ENCODE measurements at regions not wholly inside any gene's neighbourhood (a gene's known extent, or its start where the extent isn't known, plus 50 kb on each side); places are given as distances from the start of the nearest gene placed in this dataset.

- Histone ChIP-seq H3K27ac (ENCODE audit: insufficient read depth, low read length, poor library complexity, severe bottlenecking) (no peak overlapping the region), H3K27me3 (replicated peaks; ENCODE audit: control insufficient read depth, insufficient read depth, low read length, poor library complexity, severe bottlenecking) (no peaks in the 10 kb centered on the region), H3K9me3 (ENCODE audit: control insufficient read depth, low read length) (no peaks in the 10 kb centered on the region), H3K36me3 (ENCODE audit: control insufficient read depth, insufficient read depth, low read length) (peaks cover 19% of the 10 kb centered on the region), H3K4me1 (ENCODE audit: control insufficient read depth, insufficient read depth, low read length, poor library complexity, severe bottlenecking) (peaks cover 6% of the 10 kb centered on the region), H3K4me3 (ENCODE audit: insufficient read depth, low read depth, low read length, poor library complexity, severe bottlenecking) (no peak overlapping the region)
- no peak for DNase-seq
These were observed 124.2 kb upstream of the SMURF2 start for GRCh38 chr17:64786337-64786736.

GRCh38 chr17:64785011-64785421 lies 122.9 kb upstream of the SMURF2 start:
- no peaks in the 10 kb centered on the region for H3K27me3 ChIP-seq (replicated peaks; ENCODE audit: control insufficient read depth, insufficient read depth, low read length, poor library complexity, severe bottlenecking)
- peaks cover 14% of the 10 kb centered on the region for H3K4me1 ChIP-seq (ENCODE audit: control insufficient read depth, insufficient read depth, low read length, poor library complexity, severe bottlenecking)
- no peak overlapping the region for H3K27ac ChIP-seq (ENCODE audit: insufficient read depth, low read length, poor library complexity, severe bottlenecking)
- H3K4me3 ChIP-seq (ENCODE audit: insufficient read depth, low read depth, low read length, poor library complexity, severe bottlenecking) = no peak overlapping the region
- H3K9me3 ChIP-seq (ENCODE audit: control insufficient read depth, low read length) = no peaks in the 10 kb centered on the region
- H3K36me3 ChIP-seq (ENCODE audit: control insufficient read depth, insufficient read depth, low read length) = peaks cover 19% of the 10 kb centered on the region
- DNase-seq = no peak

DNA sequence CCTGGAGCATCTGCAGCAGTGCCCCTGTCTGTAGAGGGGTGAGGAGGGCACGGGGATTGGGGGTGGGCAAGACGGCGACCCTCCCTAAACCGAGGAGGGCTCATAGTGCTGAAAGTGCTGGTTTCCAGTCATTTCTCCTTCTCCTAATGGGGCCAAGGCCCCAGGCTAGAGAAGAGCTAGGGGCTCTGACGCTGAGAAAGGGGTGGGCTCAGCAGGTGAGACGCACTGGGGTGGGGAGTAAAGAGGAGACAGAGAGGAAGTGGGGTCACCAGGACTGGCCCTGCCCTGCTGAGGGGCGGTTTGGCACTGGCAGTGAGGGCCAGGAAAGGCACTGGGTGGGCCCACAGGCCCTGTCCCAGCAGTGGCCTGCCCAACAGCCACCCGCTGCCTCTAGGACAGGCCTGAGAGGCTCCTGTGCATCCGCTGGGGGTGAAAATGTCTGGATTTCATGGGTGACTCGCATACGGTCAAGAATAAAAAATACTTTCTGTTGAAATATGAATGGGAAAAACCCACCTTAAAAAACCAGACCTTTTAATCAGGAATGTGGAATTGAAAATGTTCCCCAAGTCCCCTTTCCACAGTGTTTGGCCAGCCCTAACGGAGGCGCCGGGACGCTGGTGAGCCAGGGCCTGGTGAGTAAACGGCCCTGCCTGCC lies 122.4 kb upstream of the SMURF2 start:
- H3K27ac ChIP-seq (ENCODE audit: insufficient read depth, low read length, poor library complexity, severe bottlenecking) = no peak overlapping the region
- H3K9me3 ChIP-seq (ENCODE audit: control insufficient read depth, low read length) = no peaks in the 10 kb centered on the region
- no peak for DNase-seq
- H3K4me1 ChIP-seq (ENCODE audit: control insufficient read depth, insufficient read depth, low read length, poor library complexity, severe bottlenecking) = peaks cover 19% of the 10 kb centered on the region
- no peaks in the 10 kb centered on the region for H3K27me3 ChIP-seq (replicated peaks; ENCODE audit: control insufficient read depth, insufficient read depth, low read length, poor library complexity, severe bottlenecking)
- no peak overlapping the region for H3K4me3 ChIP-seq (ENCODE audit: insufficient read depth, low read depth, low read length, poor library complexity, severe bottlenecking)
- H3K36me3 ChIP-seq (ENCODE audit: control insufficient read depth, insufficient read depth, low read length) = peaks cover 19% of the 10 kb centered on the region

DNA sequence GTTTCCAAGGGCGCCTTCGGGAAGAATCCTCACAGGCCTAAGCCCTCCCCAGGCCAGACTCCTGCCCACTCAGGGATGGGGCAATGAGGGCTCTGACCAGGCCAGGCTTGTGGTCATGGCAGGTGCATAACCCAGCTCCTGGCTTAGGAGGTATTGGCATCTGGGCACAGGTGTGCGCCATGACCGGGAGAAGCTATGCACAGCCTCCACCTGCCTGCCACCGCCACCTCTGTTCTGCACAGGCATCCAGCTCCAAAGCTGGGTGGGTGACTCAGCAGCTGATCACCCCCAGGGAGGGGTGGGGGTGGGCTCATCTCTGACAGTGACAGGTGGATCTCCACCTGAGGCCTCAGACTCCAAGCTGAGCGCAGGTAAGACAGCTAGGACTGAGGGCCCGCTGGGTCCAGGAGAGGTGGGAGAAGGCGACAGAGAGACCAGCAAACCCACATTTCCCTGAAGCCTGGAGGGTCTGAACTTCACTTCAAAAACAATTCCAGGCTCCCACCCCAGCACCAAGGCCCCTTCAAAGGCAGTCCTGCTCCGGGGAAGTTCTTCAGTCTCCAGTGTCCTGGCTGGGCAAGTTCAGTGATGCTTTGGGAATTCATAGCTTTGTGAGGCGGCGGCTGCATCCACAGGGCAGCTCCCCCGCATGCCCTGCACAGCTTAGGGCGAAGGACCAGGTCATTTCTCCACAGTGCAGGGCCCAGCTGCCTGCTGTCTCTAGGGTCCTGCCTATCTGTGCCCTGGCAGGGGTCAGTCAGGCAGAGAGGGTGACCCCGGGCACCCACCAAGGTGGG lies 121.6 kb upstream of the SMURF2 start:
- Histone ChIP-seq H3K36me3 (ENCODE audit: control insufficient read depth, insufficient read depth, low read length) (peaks cover 19% of the 10 kb centered on the region), H3K4me3 (ENCODE audit: insufficient read depth, low read depth, low read length, poor library complexity, severe bottlenecking) (no peak overlapping the region), H3K27ac (ENCODE audit: insufficient read depth, low read length, poor library complexity, severe bottlenecking) (no peak overlapping the region), H3K9me3 (ENCODE audit: control insufficient read depth, low read length) (no peaks in the 10 kb centered on the region), H3K4me1 (ENCODE audit: control insufficient read depth, insufficient read depth, low read length, poor library complexity, severe bottlenecking) (peaks cover 25% of the 10 kb centered on the region), H3K27me3 (replicated peaks; ENCODE audit: control insufficient read depth, insufficient read depth, low read length, poor library complexity, severe bottlenecking) (no peaks in the 10 kb centered on the region)
- no peak for DNase-seq

DNA sequence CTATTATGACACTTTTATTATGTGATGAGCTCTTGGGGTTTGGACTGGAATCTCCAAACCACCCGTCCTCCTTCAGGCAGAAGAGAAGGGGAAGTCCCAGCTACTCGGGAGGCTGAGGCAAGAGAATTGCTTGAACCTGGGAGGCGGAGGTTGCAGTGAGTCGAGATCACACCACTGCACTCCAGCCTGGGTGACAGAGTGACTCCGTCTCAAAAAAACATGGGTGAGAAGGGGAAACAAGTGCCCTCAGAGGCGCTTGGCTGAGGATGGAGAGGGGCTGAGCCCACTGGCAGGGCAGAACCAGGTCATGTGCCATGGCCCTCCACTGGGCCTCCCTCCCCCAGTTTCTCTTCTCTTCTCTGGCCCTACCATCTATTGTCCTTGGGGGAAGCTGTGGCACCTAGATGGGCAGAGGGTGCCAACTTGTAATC lies 120.9 kb upstream of the SMURF2 start:
- H3K27me3 ChIP-seq (replicated peaks; ENCODE audit: control insufficient read depth, insufficient read depth, low read length, poor library complexity, severe bottlenecking) = no peaks in the 10 kb centered on the region
- H3K4me1 ChIP-seq (ENCODE audit: control insufficient read depth, insufficient read depth, low read length, poor library complexity, severe bottlenecking) = peaks cover 28% of the 10 kb centered on the region
- no peak overlapping the region for H3K27ac ChIP-seq (ENCODE audit: insufficient read depth, low read length, poor library complexity, severe bottlenecking)
- no peaks in the 10 kb centered on the region for H3K9me3 ChIP-seq (ENCODE audit: control insufficient read depth, low read length)
- peaks cover 19% of the 10 kb centered on the region for H3K36me3 ChIP-seq (ENCODE audit: control insufficient read depth, insufficient read depth, low read length)
- H3K4me3 ChIP-seq (ENCODE audit: insufficient read depth, low read depth, low read length, poor library complexity, severe bottlenecking) = no peak overlapping the region
- DNase-seq = no peak

DNA sequence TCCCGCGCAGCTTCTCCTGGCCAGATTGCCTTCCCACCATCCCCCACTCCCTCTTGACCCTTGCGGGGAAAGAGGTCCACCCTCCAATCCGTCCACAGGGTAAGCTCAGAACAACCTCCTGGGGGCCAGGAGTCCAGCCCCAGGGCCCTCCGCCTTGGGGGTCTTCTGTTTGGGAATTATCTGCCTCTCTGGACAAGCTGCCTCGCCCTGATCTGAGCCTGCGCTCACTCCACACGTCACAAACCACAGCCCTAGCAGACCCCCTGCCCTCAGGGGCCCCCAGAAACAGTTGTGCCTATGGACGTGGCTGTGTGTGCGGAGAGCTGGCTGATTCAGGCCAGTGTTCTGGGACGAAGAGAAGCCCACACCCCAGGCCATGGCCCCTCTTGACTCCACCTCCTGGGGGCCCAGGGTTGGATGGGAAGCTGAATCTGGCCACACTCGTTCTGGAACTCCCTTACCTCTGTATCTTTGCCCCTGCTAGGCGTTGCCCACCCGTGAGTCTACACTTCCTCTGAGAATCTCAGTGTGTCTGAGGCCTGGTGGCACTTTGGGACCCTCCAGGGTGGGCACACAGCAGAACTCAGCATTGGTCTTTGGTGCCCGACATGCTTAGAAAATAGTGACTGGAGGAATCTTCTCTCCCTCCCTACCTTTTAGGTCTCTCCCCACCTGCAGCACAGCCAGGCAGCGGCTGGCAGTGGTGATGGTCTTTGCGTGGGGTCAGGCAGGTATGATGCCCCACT lies 119.9 kb upstream of the SMURF2 start:
- Histone ChIP-seq H3K4me3 (ENCODE audit: insufficient read depth, low read depth, low read length, poor library complexity, severe bottlenecking) (no peak overlapping the region), H3K27ac (ENCODE audit: insufficient read depth, low read length, poor library complexity, severe bottlenecking) (peak overlapping the region; percentile 48), H3K9me3 (ENCODE audit: control insufficient read depth, low read length) (no peaks in the 10 kb centered on the region), H3K27me3 (replicated peaks; ENCODE audit: control insufficient read depth, insufficient read depth, low read length, poor library complexity, severe bottlenecking) (no peaks in the 10 kb centered on the region), H3K4me1 (ENCODE audit: control insufficient read depth, insufficient read depth, low read length, poor library complexity, severe bottlenecking) (peaks cover 34% of the 10 kb centered on the region), H3K36me3 (ENCODE audit: control insufficient read depth, insufficient read depth, low read length) (peaks cover 19% of the 10 kb centered on the region)
- DNase-seq = no peak

- H3K4me3 ChIP-seq (ENCODE audit: insufficient read depth, low read depth, low read length, poor library complexity, severe bottlenecking) = peak overlapping the region; percentile 78
- DNase-seq = peak; percentile 21 to 36 (median 30)
- no peaks in the 10 kb centered on the region for H3K27me3 ChIP-seq (replicated peaks; ENCODE audit: control insufficient read depth, insufficient read depth, low read length, poor library complexity, severe bottlenecking)
- peaks cover 39% of the 10 kb centered on the region for H3K4me1 ChIP-seq (ENCODE audit: control insufficient read depth, insufficient read depth, low read length, poor library complexity, severe bottlenecking)
- H3K27ac ChIP-seq (ENCODE audit: insufficient read depth, low read length, poor library complexity, severe bottlenecking) = peak overlapping the region; percentile 48
- H3K9me3 ChIP-seq (ENCODE audit: control insufficient read depth, low read length) = no peaks in the 10 kb centered on the region
- H3K36me3 ChIP-seq (ENCODE audit: control insufficient read depth, insufficient read depth, low read length) = peaks cover 12% of the 10 kb centered on the region
These were observed 119.1 kb upstream of the SMURF2 start for GRCh38 chr17:64781014-64781756.

DNA sequence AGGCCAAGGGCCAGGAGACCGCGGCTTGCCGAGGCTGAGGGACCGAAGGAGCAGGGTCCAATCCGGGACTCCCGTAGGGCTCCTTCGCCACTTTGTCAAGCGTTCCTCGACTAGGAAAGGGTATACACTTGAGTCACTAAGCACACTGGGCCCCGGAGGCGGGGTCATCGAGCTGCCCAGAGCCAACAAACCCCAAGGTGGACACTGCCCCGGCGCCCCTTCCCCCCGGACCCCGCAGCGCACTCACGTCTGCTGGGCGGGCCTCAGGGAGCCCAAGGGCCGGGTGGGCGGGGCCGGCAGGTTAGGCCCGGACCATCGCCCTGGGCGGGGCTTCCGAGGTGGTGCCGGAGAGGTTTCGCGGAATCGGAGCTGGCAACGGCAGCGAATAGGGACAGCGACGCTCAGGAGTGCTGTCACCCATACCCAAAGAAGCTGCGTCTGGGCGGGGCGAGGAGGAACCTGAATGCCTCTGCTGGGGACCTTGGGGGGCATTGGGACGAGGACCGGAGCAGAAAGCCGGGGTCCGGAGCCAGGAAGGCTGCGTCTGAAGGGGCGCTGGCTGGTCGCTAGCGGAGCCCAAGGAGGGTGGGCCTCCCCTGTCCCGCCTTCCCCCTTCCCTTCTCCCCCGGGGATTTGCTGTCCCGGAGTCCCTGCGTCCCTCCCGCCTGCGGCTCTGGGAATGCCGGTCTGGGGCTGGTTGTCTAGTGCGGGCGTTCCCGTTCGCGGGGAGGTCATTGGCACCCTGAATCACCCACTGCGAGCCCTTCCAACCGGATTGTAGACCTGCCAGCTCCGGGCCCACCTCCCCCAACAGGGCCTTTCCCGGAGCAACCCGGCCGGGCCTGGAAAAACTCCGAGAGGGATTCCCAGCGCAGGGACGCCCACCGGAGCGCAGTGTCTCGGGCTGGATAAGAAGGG lies 118.2 kb upstream of the SMURF2 start:
- Histone ChIP-seq H3K36me3 (ENCODE audit: control insufficient read depth, insufficient read depth, low read length) (peaks cover 8% of the 10 kb centered on the region), H3K9me3 (ENCODE audit: control insufficient read depth, low read length) (no peaks in the 10 kb centered on the region), H3K27ac (ENCODE audit: insufficient read depth, low read length, poor library complexity, severe bottlenecking) (peak overlapping the region; percentile 48), H3K27me3 (replicated peaks; ENCODE audit: control insufficient read depth, insufficient read depth, low read length, poor library complexity, severe bottlenecking) (no peaks in the 10 kb centered on the region), H3K4me1 (ENCODE audit: control insufficient read depth, insufficient read depth, low read length, poor library complexity, severe bottlenecking) (peaks cover 39% of the 10 kb centered on the region), H3K4me3 (ENCODE audit: insufficient read depth, low read depth, low read length, poor library complexity, severe bottlenecking) (peak overlapping the region; percentile 78)
- peak; percentile 71 to 78 (median 73) for DNase-seq
